ENCODE measurements at regions not wholly inside any gene's neighbourhood (a gene's known extent, or its start where the extent isn't known, plus 50 kb on each side); places are given as distances from the start of the nearest gene placed in this dataset.

- Histone ChIP-seq H3K4me3 (no peak overlapping the region), H3K9me3 (no peaks in the 10 kb centered on the region), H3K4me2 (no peak overlapping the region), H3K27ac (no peak overlapping the region), H3K4me1 (no peaks in the 10 kb centered on the region)
- FAIRE-seq (no peak), DNase-seq (ENCODE audit: low read depth in 1 of 2, low spot score in 1 of 2) (no peak), ATAC-seq (no peak)
- CTCF ChIA-PET: interaction anchor here (0.6 kb wide), 1 partner anchor 19 kb away, joined by 3 read pairs; no protein-coding TSS in a partner anchor
- POLR2A ChIA-PET: no interaction called here
- TF ChIP-seq KDM5A (IDR thresholded peaks at IDR 0.05) (no peak), HDAC2 (IDR thresholded peaks at IDR 0.05) (no peak), JUN (IDR thresholded peaks at IDR 0.05) (no peak), PBX3 (IDR thresholded peaks at IDR 0.05) (no peak), POLR2AphosphoS2 (conservative IDR thresholded peaks at IDR 0.05; ENCODE audit: low read length) (no peak), ESRRA (IDR thresholded peaks at IDR 0.05; ENCODE audit: borderline replicate concordance, low read length) (no peak), HOXB5 (CRISPR knock-in tag; IDR thresholded peaks at IDR 0.05) (no peak), HOXA7 (CRISPR knock-in tag; IDR thresholded peaks at IDR 0.05) (no peak), JUNB (IDR thresholded peaks at IDR 0.05) (no peak), HEYL (CRISPR knock-in tag; IDR thresholded peaks at IDR 0.05) (no peak)
- WGBS (ENCODE audit: missing lambda C conversion rate): 96% methylated on average over 2 of the region's 2 CpGs
Observed at GRCh38 chr6:135782546-135782945, 69.0 kb upstream of the PDE7B start.

- H3K4me3 ChIP-seq: no peak overlapping the region
- no peaks in the 10 kb centered on the region for H3K4me1 ChIP-seq
- CTCF ChIA-PET: interaction anchor here (1.1 kb wide), 1 partner anchor 41 kb away, joined by 3 read pairs; no protein-coding TSS in a partner anchor
- no peaks in the 10 kb centered on the region for H3K9me3 ChIP-seq
- POLR2A ChIA-PET: no interaction called here
- no peak for TF ChIP-seq POLR2AphosphoS2 (conservative IDR thresholded peaks at IDR 0.05; ENCODE audit: low read length)
- TF ChIP-seq SREBF2 (IDR thresholded peaks at IDR 0.05): no peak
- no peak for TF ChIP-seq GATA3 (IDR thresholded peaks at IDR 0.05; ENCODE audit: borderline replicate concordance)
- TF ChIP-seq TP53 (CRISPR knock-in tag; IDR thresholded peaks at IDR 0.05): no peak
- no peak for TF ChIP-seq EHMT2 (IDR thresholded peaks at IDR 0.05; ENCODE audit: low read depth)
- TF ChIP-seq BHLHE40 (IDR thresholded peaks at IDR 0.05; ENCODE audit: low read depth, low read length): no peak
- TF ChIP-seq KDM1A (IDR thresholded peaks at IDR 0.05; ENCODE audit: low read depth): no peak
- TF ChIP-seq HEYL (CRISPR knock-in tag; IDR thresholded peaks at IDR 0.05): no peak
- no peak for TF ChIP-seq KDM5A (IDR thresholded peaks at IDR 0.05)
- TF ChIP-seq CBX8 (IDR thresholded peaks at IDR 0.05): no peak
- TF ChIP-seq FOXS1 (CRISPR knock-in tag; IDR thresholded peaks at IDR 0.05): no peak
- TF ChIP-seq RCOR1 (IDR thresholded peaks at IDR 0.05; ENCODE audit: low read depth, low read length): no peak
- TF ChIP-seq CHD4 (IDR thresholded peaks at IDR 0.05; ENCODE audit: borderline replicate concordance): no peak
- no peak for TF ChIP-seq RAD21 (conservative IDR thresholded peaks at IDR 0.05 in 1 of 2, IDR thresholded peaks at IDR 0.05 in 1 of 2)
- no peak for TF ChIP-seq HOXB13 (CRISPR knock-in tag; IDR thresholded peaks at IDR 0.05; ENCODE audit: low read depth)
- TF ChIP-seq JUNB (IDR thresholded peaks at IDR 0.05): no peak
- no peak for TF ChIP-seq PBX3 (IDR thresholded peaks at IDR 0.05)
- TF ChIP-seq ESRRA (IDR thresholded peaks at IDR 0.05; ENCODE audit: borderline replicate concordance, low read length): no peak
- no peak for TF ChIP-seq HES2 (IDR thresholded peaks at IDR 0.05)
- H3K4me2 ChIP-seq: no peak overlapping the region
- DNase-seq (ENCODE audit: low read depth in 1 of 2, low spot score in 1 of 2) (no peak), FAIRE-seq (no peak), ATAC-seq (no peak)
- WGBS (ENCODE audit: missing lambda C conversion rate): 92% methylated on average over 2 of the region's 2 CpGs
- no peak overlapping the region for H3K27ac ChIP-seq
Observed at GRCh38 chr6:135784507-135784906, 67.0 kb upstream of the PDE7B start.

GRCh38 chr6:135789375-135790050, 62.0 kb upstream of the PDE7B start:
- H3K27ac ChIP-seq: no peak overlapping the region
- ChIA-PET CTCF (no interaction called here), POLR2A (no interaction called here)
- no peak overlapping the region for H3K4me3 ChIP-seq
- H3K4me2 ChIP-seq: no peak overlapping the region
- H3K4me1 ChIP-seq: no peaks in the 10 kb centered on the region
- ATAC-seq (no peak), DNase-seq (ENCODE audit: low read depth in 1 of 2, low spot score in 1 of 2) (no peak), FAIRE-seq (no peak)
- TF ChIP-seq MAFK (IDR thresholded peaks at IDR 0.05; ENCODE audit: partially characterized antibody): peak; percentile 24
- TF ChIP-seq, protein P1, sequence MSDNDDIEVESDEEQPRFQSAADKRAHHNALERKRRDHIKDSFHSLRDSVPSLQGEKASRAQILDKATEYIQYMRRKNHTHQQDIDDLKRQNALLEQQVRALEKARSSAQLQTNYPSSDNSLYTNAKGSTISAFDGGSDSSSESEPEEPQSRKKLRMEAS (IDR thresholded peaks at IDR 0.05): no peak
- 86% methylated on average over 6 of the region's 6 CpGs for WGBS (ENCODE audit: missing lambda C conversion rate)
- H3K9me3 ChIP-seq: no peaks in the 10 kb centered on the region
